ENCODE measurements at regions not wholly inside any gene's neighbourhood (a gene's known extent, or its start where the extent isn't known, plus 50 kb on each side); places are given as distances from the start of the nearest gene placed in this dataset.
A peak's percentile ranks its signal among the peaks of the same experiment; 100 is the strongest.

DNA sequence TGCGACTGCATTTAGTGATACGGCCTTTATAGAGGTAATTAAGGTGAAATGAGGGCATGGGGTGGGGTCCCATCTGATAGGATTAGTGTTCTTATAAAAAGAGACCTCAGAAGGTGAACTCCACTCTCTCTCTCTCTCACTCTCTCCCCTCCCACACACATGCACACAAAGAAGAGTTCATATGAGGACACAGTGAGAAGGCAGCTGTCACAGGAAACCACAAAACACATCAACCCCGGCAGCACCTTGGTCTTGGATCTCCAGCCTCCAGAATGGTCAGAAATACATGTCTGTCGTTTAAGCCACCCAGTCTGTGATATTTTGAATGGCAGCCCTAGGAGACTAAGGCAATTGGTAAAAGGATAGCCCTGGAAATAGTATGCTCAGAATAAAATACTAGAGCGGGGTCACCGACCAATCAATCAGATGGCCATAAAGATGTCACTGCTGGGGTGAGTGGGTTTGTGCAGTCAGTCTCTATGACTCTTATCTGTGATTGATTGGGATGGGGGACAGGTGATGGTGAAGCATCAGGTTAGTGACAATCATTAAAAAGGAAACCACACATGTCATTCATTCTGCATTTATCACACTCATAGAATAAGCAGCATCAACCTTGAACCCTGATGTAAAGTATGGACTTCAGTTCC lies 118.9 kb upstream of the POU3F3 start:
- DNase-seq (ENCODE audit: low read depth in 4 of 4, low spot score in 2 of 4): no peak

DNA sequence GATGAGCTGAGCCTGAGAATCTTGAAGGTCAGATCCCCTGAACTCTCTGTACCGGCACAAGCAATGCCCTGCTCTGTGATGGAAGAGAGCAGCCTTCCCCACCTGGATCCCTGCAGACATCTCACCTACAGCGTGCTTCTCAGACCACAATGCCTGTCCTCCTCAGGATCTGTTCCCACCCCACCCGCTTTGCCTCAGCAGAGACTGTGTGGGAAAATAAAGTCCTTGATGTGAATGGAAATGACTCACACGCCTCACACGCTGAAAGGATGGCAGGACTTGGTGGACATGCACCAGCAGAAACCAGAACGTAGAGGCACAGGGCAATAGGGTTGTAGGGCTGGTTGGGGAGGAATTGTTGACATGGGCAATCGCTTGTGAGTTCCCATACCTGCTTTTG lies 117.9 kb upstream of the POU3F3 start:
- no peak for DNase-seq (ENCODE audit: low read depth in 4 of 4, low spot score in 2 of 4)

DNA sequence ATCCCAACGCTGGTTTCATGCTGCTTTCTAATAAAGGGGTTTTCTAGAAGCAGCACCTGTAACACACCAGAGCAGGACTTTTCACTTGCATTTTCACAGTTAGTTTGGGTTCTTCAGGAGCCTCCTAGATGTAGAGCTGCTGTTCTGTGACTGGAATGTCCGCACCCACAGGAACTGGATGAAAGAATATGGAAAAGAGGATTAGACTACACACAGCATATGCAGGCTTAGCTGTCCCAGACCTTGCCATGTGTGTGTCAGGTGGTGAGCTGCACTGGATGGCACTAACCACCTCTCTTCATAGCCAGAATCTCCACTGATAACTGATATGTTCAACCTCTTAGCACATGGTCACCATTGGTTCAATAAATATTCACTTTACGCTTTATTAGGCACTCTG lies 112.1 kb upstream of the POU3F3 start:
- DNase-seq (ENCODE audit: low read depth in 4 of 4, low spot score in 2 of 4): no peak

DNA sequence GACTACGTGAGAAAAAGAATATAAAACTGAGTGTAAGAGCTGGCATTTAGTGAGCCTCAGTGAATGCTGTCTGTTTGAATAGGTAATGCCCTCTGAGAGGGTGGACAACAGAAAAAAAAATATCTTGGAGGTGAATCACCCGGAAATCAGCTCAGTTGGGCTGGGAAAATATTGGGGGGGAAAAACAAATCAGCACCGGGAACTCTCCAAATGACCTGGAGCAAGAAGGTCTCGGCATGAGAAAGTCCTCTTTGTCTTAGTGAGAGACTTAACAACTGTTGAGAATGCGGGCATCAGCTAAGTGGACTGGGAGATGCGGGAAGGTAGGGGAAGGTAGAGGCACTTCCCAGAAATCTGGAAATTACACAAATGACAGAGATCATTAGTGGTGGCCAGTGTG lies 109.4 kb upstream of the POU3F3 start:
- no peak for DNase-seq (ENCODE audit: low read depth in 4 of 4, low spot score in 2 of 4)

DNA sequence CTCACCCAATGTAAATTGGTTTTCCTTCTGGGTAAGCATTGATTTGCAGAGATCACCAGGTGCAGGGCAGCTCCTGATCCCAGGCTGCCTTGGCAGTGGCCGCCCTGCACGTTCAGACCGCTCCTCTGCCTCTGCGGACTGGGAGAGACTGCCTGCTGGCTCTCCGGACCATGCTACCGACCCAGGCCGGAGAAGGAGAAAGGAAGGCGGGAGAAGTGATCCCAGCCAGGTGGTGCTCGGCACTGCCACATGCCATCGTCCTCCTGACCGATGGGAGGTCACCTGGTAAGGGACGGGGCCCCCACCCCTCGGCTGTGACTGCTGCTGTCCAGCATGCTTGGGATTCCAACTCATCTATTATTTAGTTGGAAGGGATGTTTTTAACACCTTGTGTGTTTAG lies 108.1 kb upstream of the POU3F3 start:
- no peak for DNase-seq (ENCODE audit: low read depth in 4 of 4, low spot score in 2 of 4)

DNA sequence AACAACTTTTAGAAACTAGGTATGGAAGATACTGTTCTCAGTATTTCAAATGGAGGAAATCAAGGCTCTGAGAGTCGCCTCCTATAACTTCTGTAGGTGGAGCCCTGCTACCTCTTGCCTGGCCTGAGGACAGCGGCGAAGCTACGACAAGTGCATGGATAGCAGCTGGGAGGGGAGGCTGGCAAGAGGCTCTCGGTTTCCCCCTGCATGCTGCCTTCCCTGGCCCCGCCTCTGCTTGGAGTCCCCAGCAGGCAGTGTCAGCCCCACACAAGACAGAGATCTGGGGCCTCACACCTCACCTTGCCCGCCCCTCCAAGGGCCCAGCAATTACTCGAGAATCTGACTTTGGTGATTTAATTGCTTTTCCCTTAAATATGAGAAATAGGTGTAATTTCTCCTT lies 107.6 kb upstream of the POU3F3 start:
- DNase-seq (ENCODE audit: low read depth in 4 of 4, low spot score in 2 of 4): no peak

DNA sequence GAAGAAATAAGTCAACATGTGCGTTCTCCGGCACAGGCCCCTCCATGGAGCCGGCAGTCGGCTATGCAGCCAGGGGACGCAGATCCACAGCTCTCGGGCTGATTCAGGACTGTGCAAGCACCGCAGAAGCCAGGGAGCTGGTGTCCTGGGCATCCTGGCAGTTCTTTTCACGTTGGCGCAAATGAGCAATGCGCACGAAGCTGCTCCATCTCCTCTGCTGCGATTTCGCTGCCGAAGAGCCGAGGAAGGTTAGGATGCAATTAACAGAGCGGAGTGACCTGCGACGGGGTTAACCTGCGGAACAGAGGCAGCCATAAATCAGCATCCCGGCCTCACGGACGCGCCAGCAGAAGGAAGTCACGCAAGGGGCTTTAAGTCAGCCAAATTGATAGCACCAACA lies 107.1 kb upstream of the POU3F3 start:
- DNase-seq (ENCODE audit: low read depth in 4 of 4, low spot score in 2 of 4): peak in 1 of 4 donors; percentile 26

DNA sequence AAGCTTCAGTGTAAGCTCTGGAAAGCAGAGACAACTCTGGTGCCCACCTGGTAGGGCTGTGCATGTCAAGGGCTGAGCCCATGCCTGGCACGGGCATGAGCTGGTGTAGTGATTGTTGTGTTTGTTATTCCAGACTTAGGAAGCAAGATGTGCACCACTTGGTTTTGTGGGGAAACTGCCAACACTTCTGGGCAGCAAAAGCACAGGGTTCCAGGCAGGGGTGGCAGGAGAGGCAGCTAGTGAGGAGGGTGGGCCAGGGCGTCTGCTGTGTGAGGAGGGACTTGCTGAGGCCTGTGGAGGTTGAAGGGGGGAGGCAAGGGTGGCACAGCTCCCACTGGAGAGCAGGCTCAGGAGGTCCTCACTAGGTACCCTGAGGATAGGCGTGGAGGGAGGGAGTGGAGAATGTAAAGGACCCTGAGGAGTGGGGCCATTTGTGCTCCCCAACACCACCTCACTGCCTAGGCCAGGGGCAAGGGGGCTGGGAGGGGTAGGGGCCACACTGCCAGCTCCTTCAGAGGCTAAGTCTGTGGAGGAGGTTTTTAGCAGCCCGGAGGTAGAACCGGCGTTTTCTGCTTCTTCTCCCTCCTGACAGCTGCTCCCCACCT lies 104.0 kb upstream of the POU3F3 start:
- DNase-seq (ENCODE audit: low read depth in 4 of 4, low spot score in 2 of 4): no peak

DNA sequence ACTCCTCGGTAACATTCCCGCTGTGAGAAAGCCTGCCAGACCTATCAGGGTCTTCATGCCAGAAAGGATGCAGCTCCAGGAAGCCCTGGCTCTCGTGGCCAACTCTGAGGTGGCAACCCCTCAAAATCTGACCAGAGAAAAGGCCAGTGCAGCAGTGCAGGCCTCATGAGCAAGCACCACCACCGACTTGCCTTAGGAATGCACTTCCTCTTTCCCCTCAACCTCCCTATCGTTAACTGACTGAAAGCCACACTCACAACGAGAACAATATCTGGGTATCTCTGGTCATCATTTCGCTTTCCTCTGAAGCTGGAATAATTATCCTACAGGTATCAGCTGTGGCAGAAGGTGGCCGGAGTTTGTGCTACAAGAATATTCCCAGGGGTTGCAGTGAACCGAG lies 101.4 kb upstream of the POU3F3 start:
- DNase-seq (ENCODE audit: low read depth in 4 of 4, low spot score in 2 of 4): no peak

DNA sequence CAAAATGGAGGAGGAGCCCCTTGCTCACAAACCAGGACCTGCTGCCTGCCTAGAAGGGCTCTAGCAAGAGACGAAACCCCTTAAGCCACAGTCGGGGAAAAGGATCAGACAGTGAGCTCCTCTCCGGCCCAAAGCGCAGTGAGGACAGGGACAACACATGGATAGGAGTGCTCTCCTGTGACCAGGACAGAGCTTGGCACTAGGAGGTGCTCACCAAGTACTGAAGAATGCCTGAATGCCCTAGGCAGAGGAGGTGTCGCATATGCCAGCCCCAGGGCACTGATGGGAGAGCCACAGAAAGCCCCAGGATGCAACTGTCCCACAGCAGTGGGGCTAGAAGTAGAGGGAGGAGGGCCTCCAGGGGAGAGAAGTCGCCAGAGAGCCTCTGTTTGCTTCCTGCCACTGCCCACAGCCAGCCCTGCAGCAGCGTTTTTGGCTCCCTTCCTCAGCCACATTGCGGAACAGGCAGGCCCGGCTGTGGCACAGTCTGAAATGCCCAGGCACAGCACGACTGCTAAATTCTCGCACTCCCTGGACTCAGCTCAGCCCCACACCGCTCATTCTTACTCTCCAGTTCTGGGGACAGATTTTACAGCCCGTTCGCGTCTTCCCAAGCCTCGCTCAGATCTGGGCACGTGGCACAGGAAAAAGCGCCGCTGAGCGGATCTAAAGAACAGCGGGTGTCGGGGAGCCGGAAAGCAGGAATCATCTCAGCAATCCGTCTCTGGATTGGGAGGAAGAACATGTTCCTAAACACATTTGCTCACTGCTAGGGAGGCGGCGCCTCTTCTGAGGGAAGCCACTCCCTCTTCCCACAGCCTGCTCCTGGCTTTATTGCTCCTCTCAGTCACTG lies 98.7 kb upstream of the POU3F3 start:
- no peak for DNase-seq (ENCODE audit: low read depth in 4 of 4, low spot score in 2 of 4)

DNA sequence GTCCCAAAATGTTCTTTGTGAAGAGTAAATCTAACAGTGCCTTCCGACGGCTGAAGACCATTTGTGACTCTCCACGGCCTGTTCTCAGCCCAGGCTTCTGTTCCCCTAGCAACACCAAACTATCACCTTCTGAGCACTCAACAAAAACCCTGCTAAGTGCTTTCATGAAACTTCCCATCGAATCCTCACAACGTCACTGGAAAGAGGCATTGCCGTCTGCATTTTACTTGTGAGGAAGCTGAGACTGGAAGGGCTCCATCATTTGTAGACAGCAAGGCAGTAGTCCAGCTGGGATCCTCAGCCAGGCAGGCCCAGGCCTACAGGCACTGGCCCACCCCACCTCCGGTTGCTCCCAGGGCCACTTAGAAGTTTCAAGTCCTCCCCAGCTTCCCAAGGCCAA lies 97.8 kb upstream of the POU3F3 start:
- no peak for DNase-seq (ENCODE audit: low read depth in 4 of 4, low spot score in 2 of 4)

DNA sequence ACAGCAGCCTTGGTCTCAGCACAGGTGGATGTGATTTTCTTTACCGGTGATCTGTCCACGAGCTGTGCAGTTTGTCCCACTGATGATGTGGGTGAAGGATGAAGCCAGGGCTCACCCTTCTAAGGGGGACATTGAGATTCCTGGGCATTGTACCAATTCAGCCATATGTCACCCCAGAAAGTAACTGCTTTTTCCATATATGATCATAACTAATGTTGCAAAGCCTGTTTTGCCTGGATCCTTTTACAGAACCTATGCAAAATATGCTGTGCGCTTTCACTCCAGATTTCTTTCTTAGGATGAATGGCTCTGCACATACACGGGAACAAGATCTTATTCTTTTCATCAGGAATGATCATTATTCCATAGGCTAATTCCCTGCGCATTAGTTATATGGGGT lies 96.9 kb upstream of the POU3F3 start:
- DNase-seq (ENCODE audit: low read depth in 4 of 4, low spot score in 2 of 4): no peak

DNA sequence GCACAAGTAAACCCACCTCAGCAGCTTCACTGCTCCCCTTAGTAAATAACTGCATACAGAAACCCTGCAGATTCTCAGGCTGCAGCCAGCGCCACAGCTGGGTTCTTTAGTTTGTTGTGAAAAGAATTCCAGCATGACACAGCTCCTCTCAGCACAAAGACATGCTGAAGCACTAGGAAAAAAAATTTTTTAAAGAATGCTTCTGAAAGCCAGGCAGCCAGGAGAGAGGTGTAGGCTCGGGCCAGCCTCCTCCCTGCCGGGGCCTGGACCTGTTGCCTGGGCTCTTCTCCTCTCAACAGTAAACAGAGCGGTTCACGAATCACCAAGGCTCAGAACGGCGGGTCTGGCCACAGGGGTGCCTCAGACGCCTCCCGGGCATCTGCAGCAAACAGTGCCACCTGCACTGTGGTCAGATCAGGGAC lies 95.7 kb upstream of the POU3F3 start:
- DNase-seq (ENCODE audit: low read depth in 4 of 4, low spot score in 2 of 4): peak in 1 of 4 donors; percentile 19

DNA sequence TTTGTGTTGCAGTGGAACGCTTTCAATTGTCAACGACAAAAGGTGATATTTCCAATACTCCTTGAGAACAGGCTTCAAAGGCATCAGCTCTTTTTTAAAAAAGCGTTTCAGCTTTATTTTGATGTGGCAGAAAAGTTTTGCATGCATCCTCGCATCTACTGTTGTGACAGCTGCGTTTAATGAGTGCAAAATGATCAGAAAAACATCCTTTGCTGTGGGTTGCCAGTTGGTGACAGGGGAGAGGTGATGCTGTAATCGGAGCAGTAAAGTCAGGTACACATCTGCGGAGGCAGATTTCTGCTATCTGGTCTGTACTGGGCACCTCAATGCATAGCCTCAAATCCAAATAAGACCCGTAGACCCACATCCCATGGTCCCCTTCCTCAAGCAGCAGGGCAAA lies 91.9 kb upstream of the POU3F3 start:
- DNase-seq (ENCODE audit: low read depth in 4 of 4, low spot score in 2 of 4): no peak

DNA sequence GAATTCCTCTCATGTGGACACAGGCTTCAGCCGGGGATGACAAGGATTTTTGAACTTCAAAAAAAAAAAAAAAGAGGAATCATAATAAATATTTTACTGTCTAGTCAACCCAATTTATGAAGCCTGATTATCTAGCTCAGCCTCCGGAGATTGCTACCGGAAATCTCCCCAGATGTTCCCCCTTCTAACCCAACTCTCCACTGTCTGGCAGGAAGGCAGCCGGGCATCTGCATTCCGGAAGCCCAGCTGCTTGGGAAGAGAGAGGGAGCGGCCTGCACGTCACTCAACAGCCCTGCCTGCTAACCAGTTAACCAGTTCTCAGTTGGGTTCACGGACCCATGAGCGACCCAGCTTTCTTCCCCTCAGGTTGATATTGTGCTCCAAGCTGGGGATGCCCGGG lies 87.2 kb upstream of the POU3F3 start:
- DNase-seq (ENCODE audit: low read depth in 4 of 4, low spot score in 2 of 4): no peak

DNA sequence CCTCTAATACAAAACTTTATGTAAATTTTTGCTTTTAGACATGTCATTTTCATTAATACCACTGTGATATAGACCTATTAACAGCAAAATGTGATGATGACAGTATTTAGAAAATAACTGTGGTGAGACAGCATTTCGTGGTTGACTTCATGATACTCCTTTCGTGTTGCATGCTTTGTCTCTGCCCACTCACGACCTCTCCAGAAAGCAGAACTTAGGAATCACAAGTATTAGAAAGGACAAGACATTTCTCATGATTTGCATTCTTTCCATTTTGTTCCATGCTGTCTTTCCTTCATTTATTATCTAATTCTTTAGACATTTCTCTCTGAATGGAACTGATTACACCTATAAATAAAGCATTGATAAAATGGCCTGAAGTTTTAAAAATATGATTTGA lies 85.2 kb upstream of the POU3F3 start:
- DNase-seq (ENCODE audit: low read depth in 4 of 4, low spot score in 2 of 4): no peak

DNA sequence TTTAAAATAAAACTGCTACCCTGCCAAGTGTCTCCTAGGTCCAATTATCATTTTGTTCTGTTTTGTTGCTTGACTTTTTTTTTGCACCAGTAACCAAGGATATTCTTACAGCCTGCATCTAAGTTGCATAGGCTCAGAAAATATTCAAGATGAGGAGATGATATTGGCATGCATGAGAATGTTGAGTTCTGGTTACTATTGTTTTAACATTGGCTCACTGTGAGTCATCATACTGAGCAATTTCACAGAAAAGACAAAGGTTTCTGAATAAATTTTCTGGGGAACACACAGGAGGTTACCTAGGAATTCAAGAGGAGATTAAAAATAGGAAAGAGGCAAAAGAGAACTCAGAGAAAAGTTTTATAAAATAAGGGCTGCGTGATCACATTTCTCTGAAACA lies 84.8 kb upstream of the POU3F3 start:
- no peak for DNase-seq (ENCODE audit: low read depth in 4 of 4, low spot score in 2 of 4)

DNA sequence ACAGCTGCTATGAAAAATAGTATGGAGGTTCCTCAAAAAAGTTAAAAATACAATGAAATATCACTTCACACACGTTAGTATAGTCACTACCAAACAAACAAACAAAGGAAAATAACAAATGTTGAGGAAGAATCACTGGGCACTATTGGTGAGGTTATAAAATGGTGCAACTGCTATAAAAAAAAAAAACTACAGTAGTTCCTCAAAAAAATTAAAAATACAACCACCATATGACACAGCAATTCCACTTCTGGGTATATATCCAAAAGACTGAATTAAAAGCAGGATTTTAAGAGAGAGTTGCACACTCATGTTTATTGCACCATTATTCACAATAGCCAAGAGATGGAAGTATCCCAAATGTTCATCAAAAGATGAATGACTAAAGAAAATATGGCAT lies 80.9 kb upstream of the POU3F3 start:
- no peak for DNase-seq (ENCODE audit: low read depth in 4 of 4, low spot score in 2 of 4)

DNA sequence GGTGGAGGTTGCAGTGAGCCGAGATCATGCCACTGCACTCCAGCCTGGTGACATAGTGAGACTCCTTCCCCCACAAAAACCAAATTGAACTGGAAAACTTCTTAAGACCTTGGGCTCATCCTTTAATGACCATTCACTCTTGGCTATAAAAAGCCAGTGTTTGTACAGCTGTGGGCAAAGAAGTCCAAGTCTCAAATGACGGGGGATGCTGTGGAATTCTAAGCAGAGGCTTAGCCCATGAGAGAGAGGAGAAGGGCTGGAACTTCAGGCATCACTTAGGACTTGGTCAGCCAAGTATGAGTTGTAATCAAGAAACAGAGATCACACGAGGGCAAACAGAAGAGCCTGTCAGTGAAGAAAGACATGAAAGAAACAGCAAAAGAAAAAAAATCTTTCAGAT lies 79.3 kb upstream of the POU3F3 start:
- DNase-seq (ENCODE audit: low read depth in 4 of 4, low spot score in 2 of 4): no peak

DNA sequence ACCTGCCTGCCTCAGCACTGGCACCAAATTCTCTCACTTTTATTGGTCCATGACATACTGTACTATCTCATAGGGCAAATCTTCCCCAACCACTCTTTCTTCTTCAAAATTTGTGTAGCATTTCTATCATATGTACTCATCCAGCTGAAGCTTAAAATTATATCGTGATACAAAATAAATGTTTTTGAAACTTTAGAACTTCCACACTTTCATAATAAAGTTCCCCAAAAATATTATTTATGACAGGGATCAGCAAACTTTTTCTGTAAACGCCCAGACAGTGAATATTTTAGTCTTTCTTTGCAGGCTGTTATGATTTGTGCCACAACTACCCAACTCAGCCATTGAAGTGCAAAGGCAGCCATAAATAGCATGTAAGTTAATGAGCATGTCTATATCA lies 76.2 kb upstream of the POU3F3 start:
- no peak for DNase-seq (ENCODE audit: low read depth in 4 of 4, low spot score in 2 of 4)

DNA sequence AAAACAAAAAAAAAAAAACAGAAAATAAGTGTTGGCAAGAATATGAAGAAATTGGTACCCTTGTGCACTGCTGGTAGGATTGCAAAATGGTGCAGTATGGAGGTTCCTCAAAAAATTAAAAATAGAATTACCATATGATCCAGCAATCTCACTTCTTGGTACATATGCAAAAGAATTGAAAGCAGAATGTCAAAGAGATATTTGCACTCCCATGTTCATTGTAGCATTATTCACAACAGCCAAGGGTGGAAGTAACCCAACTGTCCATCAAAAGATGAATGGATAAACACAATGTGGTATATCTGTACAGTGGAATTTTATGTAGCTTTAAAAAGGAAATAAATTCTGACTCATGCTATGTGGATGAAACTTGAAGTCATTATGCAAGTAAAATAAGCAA lies 72.8 kb upstream of the POU3F3 start:
- no peak for DNase-seq (ENCODE audit: low read depth in 4 of 4, low spot score in 2 of 4)

DNA sequence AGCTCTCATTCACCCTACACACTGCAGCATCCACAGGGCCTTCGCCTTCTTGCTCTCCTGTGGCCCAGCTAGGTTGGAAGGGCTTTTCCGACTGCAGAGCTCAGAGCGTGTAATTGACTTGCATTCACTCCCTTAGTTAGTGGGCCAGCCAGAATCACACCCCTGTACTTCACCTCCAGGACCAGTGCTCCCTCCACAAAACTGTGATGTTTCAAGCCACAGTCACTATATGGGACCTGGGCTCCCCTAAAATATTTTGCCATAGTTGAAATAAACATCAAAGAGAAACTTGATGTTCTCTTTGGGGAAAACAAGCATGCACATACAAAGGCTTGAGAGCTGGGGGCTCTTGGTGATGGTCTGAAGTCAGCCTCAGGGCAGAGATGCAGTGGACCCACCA lies 69.7 kb upstream of the POU3F3 start:
- no peak for DNase-seq (ENCODE audit: low read depth in 4 of 4, low spot score in 2 of 4)
